ENCODE measurements at regions not wholly inside any gene's neighbourhood (a gene's known extent, or its start where the extent isn't known, plus 50 kb on each side); places are given as distances from the start of the nearest gene placed in this dataset.
A peak's percentile ranks its signal among the peaks of the same experiment; 100 is the strongest.

DNA sequence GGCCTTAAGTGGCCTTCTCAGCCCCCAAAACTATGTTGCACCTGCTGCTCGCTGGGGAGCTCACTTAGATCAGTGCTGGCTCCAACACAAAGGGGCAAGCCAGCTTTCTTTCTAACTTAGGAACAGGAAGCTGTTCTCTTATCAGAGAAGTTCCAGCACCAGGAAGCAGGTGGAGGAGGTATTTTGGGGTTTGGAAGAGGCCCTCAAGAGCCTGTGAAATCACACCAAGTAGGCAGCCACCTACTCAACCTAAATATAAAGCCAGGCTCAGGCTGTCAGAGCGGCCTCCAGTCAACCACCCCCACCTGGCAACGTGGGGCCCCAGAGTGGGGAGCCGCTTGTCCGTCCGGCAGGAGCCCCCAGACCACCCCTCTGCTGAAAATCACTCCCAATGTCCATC is 152.8 kb downstream of the OLFM1 start:
- peak; percentile 44 for DNase-seq

- peak; percentile 70 for DNase-seq
Observed at GRCh38 chr9:135240871-135241311, 153.4 kb downstream of the OLFM1 start.

DNA sequence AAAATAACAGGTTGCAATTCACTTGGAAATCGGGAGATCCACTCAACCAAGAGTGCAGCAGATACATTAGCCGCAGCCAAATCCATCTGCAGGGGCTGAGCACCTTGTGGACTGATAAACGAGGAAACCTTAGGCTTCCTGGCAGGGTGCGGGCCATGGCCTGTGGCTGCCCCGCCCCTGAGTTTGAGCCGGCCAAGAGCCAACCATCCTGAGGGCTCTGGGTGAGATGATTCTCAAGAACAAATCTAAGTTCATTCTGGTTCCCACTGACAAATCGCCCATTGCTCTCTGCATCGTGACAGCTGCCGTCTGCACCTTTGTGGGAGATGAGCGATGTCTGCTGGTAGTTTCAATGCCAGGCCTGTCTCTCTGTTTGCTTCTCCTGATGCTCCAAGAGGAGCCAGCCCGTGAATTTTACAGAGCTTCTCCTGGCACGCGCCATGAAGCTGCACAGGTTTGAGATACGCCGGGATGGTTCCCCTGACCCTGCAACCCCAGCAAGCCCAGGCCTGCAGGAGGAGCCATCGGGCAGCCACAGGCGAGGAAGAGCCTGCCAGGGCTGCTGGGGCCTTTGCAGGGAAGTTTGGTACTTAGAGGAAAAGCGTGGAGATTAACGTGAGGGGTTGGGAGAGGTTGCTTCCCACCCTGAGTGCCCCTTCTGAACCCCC is 154.0 kb downstream of the OLFM1 start:
- no peak for DNase-seq

- no peak for DNase-seq
Observed at GRCh38 chr9:135242049-135242396, 154.6 kb downstream of the OLFM1 start.

DNA sequence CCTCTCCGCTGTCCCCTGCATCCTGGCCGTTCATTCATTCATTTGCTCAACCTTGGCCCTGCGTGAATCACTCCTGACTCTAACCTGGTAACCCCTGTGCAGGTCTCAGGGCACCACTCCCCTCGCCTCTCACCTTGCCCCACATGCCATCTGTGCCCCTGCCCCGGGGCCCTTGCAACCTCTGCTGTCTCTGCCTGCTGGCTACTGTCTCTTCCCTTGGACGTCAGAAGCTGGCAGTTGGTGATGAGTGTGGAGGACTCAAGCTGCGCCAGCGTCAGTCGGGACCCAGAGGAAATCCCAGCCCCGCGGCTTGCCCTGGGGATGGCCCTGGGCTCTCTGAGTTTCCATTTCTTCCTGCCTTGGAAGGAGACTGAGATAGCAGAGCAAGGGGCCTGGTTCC is 154.9 kb downstream of the OLFM1 start:
- peak; percentile 40 for DNase-seq

GRCh38 chr9:135243201-135244190 is 156.0 kb downstream of the OLFM1 start:
- DNase-seq, result no peak

- DNase-seq, result no peak
Observed at GRCh38 chr9:135244271-135245221, 157.1 kb downstream of the OLFM1 start.

DNA sequence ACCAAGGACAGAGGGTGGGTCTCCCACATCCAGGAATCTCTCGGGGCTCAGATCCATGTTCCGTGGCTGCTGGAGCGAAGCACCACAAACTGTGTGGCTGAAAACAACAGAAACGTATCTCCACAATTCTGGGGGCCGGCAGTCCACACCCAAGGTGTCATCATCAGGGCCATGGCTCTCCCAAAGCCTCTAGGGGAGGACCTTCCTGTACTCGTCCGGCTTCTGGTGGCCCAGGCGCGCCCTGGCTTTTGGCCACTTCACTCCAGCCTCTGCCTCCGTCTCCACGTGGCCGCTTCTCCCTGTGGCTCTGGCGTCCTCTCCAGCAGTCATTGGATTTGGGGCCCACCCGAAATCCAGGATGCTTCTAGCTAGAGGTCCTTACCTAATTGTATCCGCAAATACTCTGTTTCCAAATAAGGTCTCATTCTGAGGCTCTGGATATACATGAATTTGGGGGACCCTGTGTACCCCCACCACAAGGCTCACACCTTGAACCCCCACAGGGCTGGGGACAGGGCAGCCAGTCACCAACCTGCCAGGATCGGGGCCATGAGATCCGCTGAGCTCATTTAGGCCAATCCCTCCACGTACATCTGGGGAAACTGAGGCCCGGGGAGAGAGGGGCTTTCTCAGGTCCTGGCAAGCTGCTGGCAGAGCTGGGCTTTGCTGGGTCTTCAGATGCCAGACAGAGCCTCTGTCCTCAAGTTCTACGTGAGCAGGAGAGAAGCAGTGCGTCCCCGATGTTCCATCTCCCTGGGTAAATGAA is 158.2 kb downstream of the OLFM1 start:
- no peak for DNase-seq

DNA sequence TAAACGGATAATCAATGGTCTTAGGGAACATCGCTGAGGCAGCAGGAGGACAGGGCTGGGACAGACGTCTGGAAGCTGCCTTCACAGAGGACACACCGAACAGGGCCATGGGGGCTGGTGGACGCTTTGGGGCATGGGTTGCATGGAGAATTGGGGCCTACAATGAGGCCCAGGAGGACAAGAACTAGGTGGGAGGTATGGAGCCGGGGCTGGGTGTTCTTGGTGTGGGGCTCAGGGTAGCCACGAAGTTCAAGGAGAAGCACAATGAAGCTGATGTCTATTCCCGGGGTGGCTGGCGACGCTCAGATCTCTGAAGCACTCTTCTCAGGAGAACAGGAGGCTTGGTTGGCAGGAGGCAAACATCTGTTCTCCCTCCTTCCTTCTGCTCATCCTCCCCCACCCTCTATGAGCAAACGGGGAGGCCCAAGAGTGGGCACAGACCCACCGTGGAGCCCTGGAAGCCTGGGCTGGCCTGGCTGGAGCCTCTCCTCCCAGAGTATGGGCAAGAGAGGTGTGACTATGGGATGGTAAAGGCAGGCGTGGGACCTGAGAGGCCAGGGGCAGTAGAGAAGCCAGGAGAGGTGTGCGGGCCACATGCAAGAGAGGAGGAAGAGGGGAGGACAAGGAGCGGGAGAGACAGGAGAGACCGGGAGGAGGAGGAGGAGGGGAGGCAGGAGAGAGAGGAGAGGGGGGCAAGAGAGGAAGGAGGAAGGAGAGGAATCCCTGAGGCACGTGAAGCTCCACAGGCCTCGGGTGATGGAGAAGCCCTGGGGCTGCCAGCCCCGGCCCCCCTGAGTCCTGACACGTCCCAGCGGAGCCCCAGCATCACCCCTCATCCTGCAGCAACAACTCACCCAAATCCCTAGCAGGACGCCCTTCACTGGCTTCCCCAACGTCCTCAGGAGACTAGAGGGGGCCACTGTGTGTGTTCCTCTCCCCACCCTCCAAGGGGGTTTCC is 159.1 kb downstream of the OLFM1 start:
- DNase-seq, result no peak

GRCh38 chr9:135247227-135247930 is 159.9 kb downstream of the OLFM1 start:
- peak; percentile 42 for DNase-seq

GRCh38 chr9:135248111-135248510 is 160.6 kb downstream of the OLFM1 start:
- no peak for DNase-seq

- DNase-seq, result no peak
Observed at GRCh38 chr9:135248721-135249120, 161.3 kb downstream of the OLFM1 start.

DNA sequence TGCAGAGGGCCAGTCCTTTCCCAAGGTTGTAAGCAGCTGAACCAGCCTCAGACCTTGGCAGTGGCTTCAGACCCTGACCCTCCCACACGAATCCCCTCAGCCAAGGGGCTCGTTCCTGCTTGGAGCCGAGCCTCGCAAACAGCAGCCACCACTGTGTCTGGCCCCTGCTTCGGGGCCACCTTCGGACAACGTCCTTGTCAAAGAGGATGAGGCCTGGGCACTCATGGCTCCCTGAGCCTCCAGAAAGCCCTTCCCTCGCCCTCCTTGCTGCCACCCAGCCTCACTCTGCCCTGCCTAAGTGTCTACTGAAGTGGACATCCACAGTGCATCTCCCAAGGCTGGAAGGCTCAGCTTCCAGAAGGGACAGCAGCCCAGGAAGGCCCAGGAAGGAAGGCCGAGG is 161.7 kb downstream of the OLFM1 start:
- no peak for DNase-seq

DNA sequence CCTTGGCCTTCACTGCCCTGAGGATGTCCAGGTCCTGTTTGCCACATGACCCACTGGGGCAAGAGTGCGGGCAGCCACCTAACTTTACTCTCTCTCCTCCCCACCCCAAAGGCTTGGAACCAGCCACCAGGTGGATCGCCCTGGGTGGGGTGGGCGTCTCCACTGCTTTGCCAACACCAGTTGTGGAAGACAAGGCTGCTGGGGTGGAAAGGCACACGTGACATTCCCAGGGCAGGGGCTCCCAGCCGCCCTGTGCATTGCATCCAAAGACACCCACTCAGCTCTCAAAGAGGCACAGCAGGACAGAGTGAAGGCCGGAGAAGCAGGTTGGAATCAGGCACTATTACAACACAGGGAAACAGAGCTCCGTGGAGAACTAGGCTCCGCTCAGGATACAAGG is 162.2 kb downstream of the OLFM1 start:
- no peak for DNase-seq

GRCh38 chr9:135251331-135251761 is 163.9 kb downstream of the OLFM1 start:
- DNase-seq, result no peak

- no peak for DNase-seq
Observed at GRCh38 chr9:135251996-135252760, 164.7 kb downstream of the OLFM1 start.

GRCh38 chr9:135252980-135253304 is 165.5 kb downstream of the OLFM1 start:
- no peak for DNase-seq

GRCh38 chr9:135253305-135254004 is 166.0 kb downstream of the OLFM1 start:
- no peak for DNase-seq

Measured in tongue (tissue), 1 donor.